ENCODE measurements at regions not wholly inside any gene's neighbourhood (a gene's known extent, or its start where the extent isn't known, plus 50 kb on each side); places are given as distances from the start of the nearest gene placed in this dataset.

DNA sequence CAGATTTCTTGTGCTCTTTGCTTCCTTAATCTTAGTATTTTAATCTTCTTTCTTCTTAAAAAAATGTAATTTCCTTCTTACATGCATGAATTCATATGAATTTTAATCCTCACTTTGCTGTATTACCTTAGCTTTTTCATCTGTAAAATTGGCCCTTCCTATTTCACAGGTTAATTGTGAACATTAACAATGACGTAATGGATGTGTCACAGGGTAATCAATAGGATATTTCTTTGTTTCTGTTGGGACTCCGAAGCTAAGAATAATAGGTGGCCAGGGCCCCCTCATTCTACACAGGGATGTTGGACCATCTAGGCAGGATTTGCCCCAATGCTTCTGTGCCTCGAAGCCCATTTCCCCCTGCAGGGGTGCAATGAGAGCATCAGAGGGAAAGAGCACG is 187.4 kb upstream of the NFIB start:
- Mint-ChIP-seq H3K27ac (ENCODE audit: low read depth, unreplicated experiment) (no peak overlapping the region), H3K4me3 (ENCODE audit: unreplicated experiment) (no peak overlapping the region), H3K4me1 (ENCODE audit: insufficient read depth, unreplicated experiment) (no peaks in the 10 kb centered on the region), H3K36me3 (ENCODE audit: insufficient read depth, unreplicated experiment) (no peaks in the 10 kb centered on the region), H3K27me3 (ENCODE audit: insufficient read depth, unreplicated experiment) (peaks cover 82% of the 10 kb centered on the region), H3K9me3 (ENCODE audit: unreplicated experiment) (no peaks in the 10 kb centered on the region)
- ChIA-PET CTCF (interaction anchor here (0.6 to 0.9 kb wide), 2 partner anchors 23 to 36 kb away, joined by 3 to 4 read pairs; no protein-coding TSS in a partner anchor), POLR2A (interaction anchor here (0.8 to 0.9 kb wide), 2 partner anchors 11 to 13 kb away, joined by 3 read pairs; no protein-coding TSS in a partner anchor)
- intact Hi-C loops (cut with micrococcal nuclease) = no loop called here
- BruUV-seq (replicated peaks) = no TSS peak
- TF ChIP-seq CTCF (IDR thresholded peaks at IDR 0.05; ENCODE audit: unreplicated experiment) = no peak
- DNase-seq (ENCODE audit: unreplicated experiment) = no peak

- Mint-ChIP-seq H3K4me3 (ENCODE audit: unreplicated experiment) (no peak overlapping the region), H3K36me3 (ENCODE audit: insufficient read depth, unreplicated experiment) (no peaks in the 10 kb centered on the region), H3K27me3 (ENCODE audit: insufficient read depth, unreplicated experiment) (peaks cover 77% of the 10 kb centered on the region), H3K4me1 (ENCODE audit: insufficient read depth, unreplicated experiment) (no peaks in the 10 kb centered on the region), H3K9me3 (ENCODE audit: unreplicated experiment) (no peaks in the 10 kb centered on the region), H3K27ac (ENCODE audit: low read depth, unreplicated experiment) (no peak overlapping the region)
- ChIA-PET CTCF (interaction anchor here (0.6 kb wide), 1 partner anchor 22 kb away, joined by 4 read pairs; no protein-coding TSS in a partner anchor), POLR2A (interaction anchor here (0.8 to 0.9 kb wide), 2 partner anchors 12 to 14 kb away, joined by 3 read pairs; no protein-coding TSS in a partner anchor)
- BruUV-seq (replicated peaks) = no TSS peak
- no peak for TF ChIP-seq CTCF (IDR thresholded peaks at IDR 0.05; ENCODE audit: unreplicated experiment)
- intact Hi-C loops (cut with micrococcal nuclease) = no loop called here
- DNase-seq (ENCODE audit: unreplicated experiment) = no peak
These were observed 186.8 kb upstream of the NFIB start for GRCh38 chr9:14500705-14501104.

DNA sequence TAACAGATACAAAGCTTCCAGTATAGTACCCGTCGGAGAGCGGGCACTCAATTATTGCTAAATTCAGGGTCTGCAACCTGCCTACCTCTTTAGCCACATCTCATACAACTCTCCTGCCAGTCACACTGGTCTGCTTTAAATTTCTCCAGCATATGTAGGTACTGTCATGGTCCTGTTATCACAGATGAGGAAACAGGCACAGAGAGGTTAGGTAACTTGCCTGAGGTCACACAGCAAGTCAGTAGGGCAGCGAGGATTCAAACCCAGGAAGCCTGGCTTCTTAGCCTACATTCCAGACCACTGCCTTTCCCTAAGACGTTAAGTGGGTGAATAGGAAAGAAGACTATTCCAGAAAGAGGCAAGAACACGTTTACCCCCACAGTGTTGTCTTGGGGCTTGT is 186.0 kb upstream of the NFIB start:
- no peaks in the 10 kb centered on the region for H3K4me1 Mint-ChIP-seq (ENCODE audit: insufficient read depth, unreplicated experiment)
- H3K36me3 Mint-ChIP-seq (ENCODE audit: insufficient read depth, unreplicated experiment) = no peaks in the 10 kb centered on the region
- no peak for DNase-seq (ENCODE audit: unreplicated experiment)
- POLR2A ChIA-PET = no interaction called here
- no TSS peak for BruUV-seq (replicated peaks)
- intact Hi-C loops (cut with micrococcal nuclease) = no loop called here
- H3K27ac Mint-ChIP-seq (ENCODE audit: low read depth, unreplicated experiment) = no peak overlapping the region
- CTCF ChIA-PET = no interaction called here
- H3K9me3 Mint-ChIP-seq (ENCODE audit: unreplicated experiment) = no peaks in the 10 kb centered on the region
- peaks cover 77% of the 10 kb centered on the region for H3K27me3 Mint-ChIP-seq (ENCODE audit: insufficient read depth, unreplicated experiment)
- TF ChIP-seq CTCF (IDR thresholded peaks at IDR 0.05; ENCODE audit: unreplicated experiment) = no peak
- H3K4me3 Mint-ChIP-seq (ENCODE audit: unreplicated experiment) = no peak overlapping the region

DNA sequence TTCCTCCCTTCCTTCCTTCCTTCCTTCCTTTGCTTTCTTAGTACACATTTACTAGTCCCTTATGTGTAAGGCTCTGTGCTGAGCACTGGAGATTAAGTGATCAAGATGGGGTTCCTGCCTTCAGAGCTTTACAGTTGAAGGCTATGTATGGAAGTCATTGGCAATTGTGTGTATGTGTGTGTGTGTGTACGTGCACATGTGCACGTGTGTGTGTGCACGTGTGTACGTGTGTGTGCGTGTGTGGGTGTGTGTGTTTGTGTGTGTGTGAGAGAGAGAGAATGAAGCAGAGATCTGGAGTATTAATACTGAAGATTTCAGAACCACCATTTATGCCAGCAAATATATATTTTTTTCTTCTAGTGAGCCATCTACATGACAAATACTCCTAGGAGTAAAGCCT is 184.9 kb upstream of the NFIB start:
- no peaks in the 10 kb centered on the region for H3K9me3 Mint-ChIP-seq (ENCODE audit: unreplicated experiment)
- POLR2A ChIA-PET = no interaction called here
- intact Hi-C loops (cut with micrococcal nuclease) = no loop called here
- H3K36me3 Mint-ChIP-seq (ENCODE audit: insufficient read depth, unreplicated experiment) = no peaks in the 10 kb centered on the region
- no peak for DNase-seq (ENCODE audit: unreplicated experiment)
- peaks cover 80% of the 10 kb centered on the region for H3K27me3 Mint-ChIP-seq (ENCODE audit: insufficient read depth, unreplicated experiment)
- CTCF ChIA-PET = interaction anchor here (0.6 to 0.7 kb wide), 2 partner anchors 33 to 47 kb away, joined by 3 read pairs; no protein-coding TSS in a partner anchor
- H3K4me3 Mint-ChIP-seq (ENCODE audit: unreplicated experiment) = no peak overlapping the region
- BruUV-seq (replicated peaks) = no TSS peak
- H3K4me1 Mint-ChIP-seq (ENCODE audit: insufficient read depth, unreplicated experiment) = no peaks in the 10 kb centered on the region
- no peak overlapping the region for H3K27ac Mint-ChIP-seq (ENCODE audit: low read depth, unreplicated experiment)
- TF ChIP-seq CTCF (IDR thresholded peaks at IDR 0.05; ENCODE audit: unreplicated experiment) = no peak

Data from MCF 10A (cell line).